ENCODE measurements at regions not wholly inside any gene's neighbourhood (a gene's known extent, or its start where the extent isn't known, plus 50 kb on each side); places are given as distances from the start of the nearest gene placed in this dataset.

GRCh38 chr3:86382556-86382955 lies 608.4 kb downstream of the VGLL3 start:
- TF ChIP-seq EZH2 (IDR thresholded peaks at IDR 0.05; ENCODE audit: borderline replicate concordance, low read length) = no peak
- no peak for TF ChIP-seq CTCF (conservative IDR thresholded peaks at IDR 0.05 in 1 of 2, IDR thresholded peaks at IDR 0.05 in 1 of 2; ENCODE audit: extremely low read depth in 1 of 2, insufficient read depth in 1 of 2, low read depth in 1 of 2, low read length in 2 of 2)
